Astrocyte (in vitro differentiated cells and primary cell): ENCODE measurements at regions not wholly inside any gene's neighbourhood (a gene's known extent, or its start where the extent isn't known, plus 50 kb on each side); places are given as distances from the start of the nearest gene placed in this dataset.
"Not testable (repeated sequence)": the region's sequence is repeated elsewhere in the genome, so short reads cannot be mapped to it uniquely, and the experiment has no call there.

Experiments used
- EZH2 ChIP-seq: IDR thresholded peaks from 2 replicates; pipeline ENCODE4 v1.6.1; 2012; ENCODE audit warnings: mild to moderate bottlenecking, low read length, inconsistent platforms; ENCODE audit not compliant: insufficient read depth
- TF ChIP-seq, protein P1 (sequence below): IDR thresholded peaks from 2 replicates; pipeline ENCODE4 v1.5.1; 2011; ENCODE audit warnings: low read depth, mild to moderate bottlenecking, inconsistent platforms, low read length, moderate library complexity; ENCODE audit not compliant: insufficient read depth

DNA sequence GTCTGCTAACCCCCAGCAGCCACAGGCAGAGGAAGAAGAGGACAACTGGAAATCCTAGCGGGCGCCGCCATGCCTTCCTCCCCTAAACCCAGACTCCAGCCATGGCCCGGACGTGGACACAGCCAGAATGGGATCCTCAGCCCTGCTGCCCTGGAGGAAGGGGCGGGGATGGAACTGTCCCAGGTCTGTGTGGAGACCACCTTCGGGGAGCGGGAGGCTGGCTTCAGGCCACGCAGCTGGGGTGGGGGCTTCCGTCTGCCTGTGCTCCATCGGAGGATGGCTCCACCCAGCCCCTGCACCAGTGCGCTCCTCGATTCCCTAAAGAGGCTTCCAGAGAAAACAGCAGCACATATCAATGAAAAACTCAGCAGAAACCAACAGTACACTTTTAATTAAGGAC lies 190.4 kb downstream of the KLRB1 start:
- not testable (repeated sequence) for TF ChIP-seq EZH2
- TF ChIP-seq, protein P1, sequence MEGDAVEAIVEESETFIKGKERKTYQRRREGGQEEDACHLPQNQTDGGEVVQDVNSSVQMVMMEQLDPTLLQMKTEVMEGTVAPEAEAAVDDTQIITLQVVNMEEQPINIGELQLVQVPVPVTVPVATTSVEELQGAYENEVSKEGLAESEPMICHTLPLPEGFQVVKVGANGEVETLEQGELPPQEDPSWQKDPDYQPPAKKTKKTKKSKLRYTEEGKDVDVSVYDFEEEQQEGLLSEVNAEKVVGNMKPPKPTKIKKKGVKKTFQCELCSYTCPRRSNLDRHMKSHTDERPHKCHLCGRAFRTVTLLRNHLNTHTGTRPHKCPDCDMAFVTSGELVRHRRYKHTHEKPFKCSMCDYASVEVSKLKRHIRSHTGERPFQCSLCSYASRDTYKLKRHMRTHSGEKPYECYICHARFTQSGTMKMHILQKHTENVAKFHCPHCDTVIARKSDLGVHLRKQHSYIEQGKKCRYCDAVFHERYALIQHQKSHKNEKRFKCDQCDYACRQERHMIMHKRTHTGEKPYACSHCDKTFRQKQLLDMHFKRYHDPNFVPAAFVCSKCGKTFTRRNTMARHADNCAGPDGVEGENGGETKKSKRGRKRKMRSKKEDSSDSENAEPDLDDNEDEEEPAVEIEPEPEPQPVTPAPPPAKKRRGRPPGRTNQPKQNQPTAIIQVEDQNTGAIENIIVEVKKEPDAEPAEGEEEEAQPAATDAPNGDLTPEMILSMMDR, result not testable (repeated sequence)
